ACC112 (cell line): ENCODE measurements at regions not wholly inside any gene's neighbourhood (a gene's known extent, or its start where the extent isn't known, plus 50 kb on each side); places are given as distances from the start of the nearest gene placed in this dataset.
"Not testable (repeated sequence)": the region's sequence is repeated elsewhere in the genome, so short reads cannot be mapped to it uniquely, and the experiment has no call there.

ENCODE experiments used
- H2AFZ ChIP-seq: fragments of 200-600 bp; sonication (generic); one replicate; pipeline ENCODE4 v1.6.0; 2017; ENCODE audit warnings: antibody characterized with exemption, low read length; ENCODE audit not compliant: unreplicated experiment
- H3K27ac ChIP-seq: fragments of 200-600 bp; sonication (generic); 2 replicates; pipeline ENCODE4 v1.5.1; 2014; ENCODE audit warnings: low read depth, mild to moderate bottlenecking, antibody characterized with exemption, low read length, moderate library complexity
- H3K27me3 ChIP-seq: fragments of 200-600 bp; sonication (generic); 2 replicates; pipeline ENCODE4 v1.6.1; 2014; ENCODE audit warnings: mild to moderate bottlenecking, antibody characterized with exemption, low read length, moderate library complexity, mixed read lengths; ENCODE audit not compliant: insufficient read depth
- H3K36me3 ChIP-seq: fragments of 200-600 bp; sonication (generic); 2 replicates; pipeline ENCODE4 v1.6.1; 2016; ENCODE audit warnings: mild to moderate bottlenecking, antibody characterized with exemption, low read length, moderate library complexity, mixed read lengths; ENCODE audit not compliant: insufficient read depth
- H3K4me1 ChIP-seq: fragments of 200-600 bp; sonication (generic); one replicate; pipeline ENCODE4 v1.6.1; 2016; ENCODE audit warnings: low read length, mixed read lengths; ENCODE audit not compliant: insufficient read depth, unreplicated experiment, control insufficient read depth
- H3K4me3 ChIP-seq: fragments of 200-600 bp; sonication (generic); 2 replicates; pipeline ENCODE4 v1.5.1; 2014; ENCODE audit warnings: mild to moderate bottlenecking, low read depth, low read length
- H3K79me2 ChIP-seq: fragments of 200-600 bp; sonication (generic); one replicate; pipeline ENCODE4 v1.6.0; 2016; ENCODE audit warnings: low read length; ENCODE audit not compliant: control insufficient read depth, unreplicated experiment, insufficient read depth

DNA sequence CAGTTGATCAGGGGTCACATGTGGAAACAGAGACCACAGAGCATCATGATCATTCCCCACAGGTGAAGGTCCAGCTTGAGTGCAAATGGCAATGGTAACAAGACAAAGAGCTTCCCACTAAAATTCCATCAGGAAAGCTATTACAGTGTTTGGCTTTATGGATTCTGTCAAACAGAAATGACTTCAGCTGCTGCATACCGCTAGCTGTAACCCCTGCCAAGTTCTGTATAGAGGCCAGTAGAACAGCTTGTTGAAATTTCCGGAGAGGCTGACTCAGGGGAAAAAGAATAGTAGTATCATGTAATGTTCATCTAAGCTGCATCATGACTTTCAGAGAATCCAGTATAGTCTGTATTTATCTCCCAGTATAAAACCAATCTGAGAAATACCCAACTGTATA lies 1704.7 kb downstream of the SLITRK5 start:
- no peaks in the 10 kb centered on the region for H3K36me3 ChIP-seq
- no peaks in the 10 kb centered on the region for H3K79me2 ChIP-seq
- no peaks in the 10 kb centered on the region for H3K27me3 ChIP-seq
- H3K27ac ChIP-seq = no peak overlapping the region
- H3K4me3 ChIP-seq = no peak overlapping the region
- peak overlapping the region; percentile 53 for H2AFZ ChIP-seq
- H3K4me1 ChIP-seq = peaks cover 12% of the 10 kb centered on the region

DNA sequence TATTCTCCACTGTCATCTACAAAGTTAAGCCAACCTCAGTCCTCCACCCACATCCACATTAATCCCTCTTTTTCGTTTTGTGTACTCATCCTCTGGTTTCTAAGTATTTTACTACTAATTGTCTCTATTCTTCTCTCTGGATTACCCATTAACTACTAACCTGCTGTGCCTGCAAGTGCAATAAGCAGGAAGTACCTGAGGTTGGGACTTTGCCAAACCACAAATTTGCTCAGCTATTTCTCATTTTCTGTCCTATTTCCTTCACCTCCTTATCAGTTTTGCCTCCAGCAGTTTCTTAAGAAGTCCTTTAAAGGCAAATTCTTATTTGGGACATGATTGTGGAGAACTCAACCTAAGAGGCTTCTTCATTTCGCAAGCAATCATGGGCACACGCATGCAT lies 1708.9 kb downstream of the SLITRK5 start:
- H3K4me1 ChIP-seq = peaks cover 12% of the 10 kb centered on the region
- no peak overlapping the region for H3K27ac ChIP-seq
- H3K27me3 ChIP-seq = no peaks in the 10 kb centered on the region
- no peak overlapping the region for H3K4me3 ChIP-seq
- H3K36me3 ChIP-seq = no peaks in the 10 kb centered on the region
- H2AFZ ChIP-seq = no peak overlapping the region
- no peaks in the 10 kb centered on the region for H3K79me2 ChIP-seq

DNA sequence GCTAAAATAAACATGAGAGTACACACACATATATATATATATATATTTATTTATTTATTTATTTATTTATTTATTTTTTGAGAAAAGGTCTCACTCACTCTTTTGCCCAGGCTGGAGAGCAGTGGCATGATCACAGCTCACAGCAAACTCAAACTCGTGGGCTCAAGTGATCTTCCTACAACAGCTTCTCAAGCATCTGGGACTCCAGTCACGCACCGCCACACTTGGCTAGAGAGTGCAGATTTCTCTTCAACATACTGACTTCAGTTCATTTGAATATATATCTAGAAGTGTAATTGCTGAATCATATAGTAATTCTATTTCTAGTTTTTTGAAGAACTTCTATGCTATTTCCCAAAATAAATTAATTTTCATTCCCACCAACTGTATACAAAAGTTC lies 1711.8 kb downstream of the SLITRK5 start:
- H3K27ac ChIP-seq = no peak overlapping the region
- no peaks in the 10 kb centered on the region for H3K27me3 ChIP-seq
- no peaks in the 10 kb centered on the region for H3K36me3 ChIP-seq
- H3K4me1 ChIP-seq = no peaks in the 10 kb centered on the region
- H3K4me3 ChIP-seq = no peak overlapping the region
- H2AFZ ChIP-seq = no peak overlapping the region
- no peaks in the 10 kb centered on the region for H3K79me2 ChIP-seq

DNA sequence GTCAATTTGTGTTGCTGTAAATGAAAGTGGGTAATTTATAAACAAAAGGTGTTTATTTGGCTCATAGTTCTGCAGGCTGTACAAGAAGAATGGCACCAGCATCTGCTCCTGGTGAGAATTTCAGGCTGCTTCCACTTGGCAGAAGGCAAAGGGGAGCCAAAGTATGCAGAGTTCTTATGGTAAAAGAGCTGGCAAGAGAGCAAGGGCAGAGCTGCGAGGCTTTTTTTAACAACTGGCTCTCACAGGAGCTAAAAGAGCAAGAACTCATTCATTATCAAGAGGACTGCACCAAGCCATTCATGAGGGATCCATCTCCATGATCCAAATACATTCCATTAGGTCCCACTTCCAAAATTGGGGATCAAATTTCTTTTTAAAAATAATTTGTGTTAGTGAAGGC lies 1712.7 kb downstream of the SLITRK5 start:
- Histone ChIP-seq H2AFZ (no peak overlapping the region), H3K79me2 (no peaks in the 10 kb centered on the region), H3K4me3 (no peak overlapping the region), H3K27me3 (no peaks in the 10 kb centered on the region), H3K36me3 (no peaks in the 10 kb centered on the region), H3K4me1 (no peaks in the 10 kb centered on the region), H3K27ac (no peak overlapping the region)

DNA sequence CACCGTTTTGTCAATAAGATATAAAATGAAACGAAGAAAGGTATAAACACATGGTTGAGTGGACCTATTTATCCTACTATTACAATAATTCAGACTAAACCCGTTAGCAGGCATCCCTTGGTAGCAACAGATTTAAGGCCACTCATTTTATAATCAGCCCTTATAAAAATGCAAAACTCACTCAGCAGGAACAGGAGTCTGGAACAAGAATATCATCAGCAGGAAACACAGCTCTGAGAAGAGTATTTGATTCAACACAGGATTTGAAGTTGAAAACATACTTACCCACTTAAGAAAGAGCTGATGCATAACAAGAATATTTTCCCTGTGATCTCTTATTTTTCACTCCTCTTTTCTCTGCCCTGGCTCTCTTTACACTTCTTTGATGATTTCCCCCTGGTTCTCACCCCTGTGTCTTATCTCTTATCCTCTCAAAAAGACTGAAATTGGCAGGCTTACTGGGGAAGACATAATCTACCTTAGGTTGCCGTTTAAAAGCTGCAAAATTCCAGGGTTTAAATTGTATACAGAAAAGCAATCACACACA lies 1722.7 kb downstream of the SLITRK5 start:
- Histone ChIP-seq H3K4me3 (no peak overlapping the region), H2AFZ (peak overlapping the region; percentile 66)

DNA sequence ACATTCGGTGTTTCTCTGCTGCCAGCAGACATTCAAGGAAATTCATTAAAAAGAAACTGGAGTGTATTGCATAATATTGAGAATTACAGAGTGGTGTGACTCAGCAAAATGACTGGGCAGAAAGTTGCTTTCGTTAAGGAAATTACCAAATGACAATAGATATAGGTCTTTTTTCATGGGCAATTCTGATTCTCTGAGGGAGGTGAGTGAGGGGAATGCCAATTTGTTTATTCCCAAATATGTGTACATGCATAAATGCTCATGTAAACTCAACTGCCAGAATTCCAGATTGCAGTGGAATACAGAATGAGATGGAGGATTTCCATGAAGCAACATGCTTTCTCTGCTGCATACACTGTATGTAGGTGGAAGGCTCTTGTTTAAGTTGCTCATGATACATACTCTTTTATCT lies 1730.1 kb downstream of the SLITRK5 start:
- Histone ChIP-seq H3K79me2 (no peaks in the 10 kb centered on the region), H3K27ac (peak overlapping the region; percentile 86), H3K4me1 (peaks cover 17% of the 10 kb centered on the region), H3K36me3 (no peaks in the 10 kb centered on the region), H3K27me3 (no peaks in the 10 kb centered on the region), H3K4me3 (peak overlapping the region; percentile 62), H2AFZ (peak overlapping the region; percentile 95)

More for the DNA sequence above, 1722.7 kb downstream of the SLITRK5 start:
- Histone ChIP-seq H3K36me3 (no peaks in the 10 kb centered on the region), H3K4me1 (no peaks in the 10 kb centered on the region), H3K79me2 (no peaks in the 10 kb centered on the region), H3K27ac (no peak overlapping the region), H3K27me3 (no peaks in the 10 kb centered on the region)

DNA sequence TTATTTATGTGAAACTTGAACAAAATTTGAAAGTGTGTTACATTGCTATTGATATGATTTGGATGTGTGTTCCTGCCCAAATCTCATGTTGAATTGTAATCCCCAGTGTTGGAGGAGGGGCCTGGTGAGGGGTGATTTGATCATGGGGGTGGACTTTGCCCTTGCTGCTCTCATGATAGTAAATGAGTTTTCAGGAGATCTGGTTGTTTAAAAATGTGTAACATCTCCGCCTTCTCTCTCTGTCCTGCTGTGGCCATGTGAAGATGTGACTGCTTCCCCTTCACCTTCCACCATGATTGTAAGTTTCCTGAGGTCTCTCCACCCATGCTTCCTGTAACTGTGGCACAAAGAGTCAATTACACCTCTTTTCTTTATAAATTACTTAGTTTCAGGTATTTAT lies 1731.0 kb downstream of the SLITRK5 start:
- Histone ChIP-seq H3K4me1 (peaks cover 17% of the 10 kb centered on the region), H3K27me3 (no peaks in the 10 kb centered on the region), H3K36me3 (no peaks in the 10 kb centered on the region), H2AFZ (peak overlapping the region; percentile 95), H3K27ac (peak overlapping the region; percentile 86; the same call in 1 of the 2 replicates), H3K79me2 (no peaks in the 10 kb centered on the region), H3K4me3 (no peak overlapping the region)

DNA sequence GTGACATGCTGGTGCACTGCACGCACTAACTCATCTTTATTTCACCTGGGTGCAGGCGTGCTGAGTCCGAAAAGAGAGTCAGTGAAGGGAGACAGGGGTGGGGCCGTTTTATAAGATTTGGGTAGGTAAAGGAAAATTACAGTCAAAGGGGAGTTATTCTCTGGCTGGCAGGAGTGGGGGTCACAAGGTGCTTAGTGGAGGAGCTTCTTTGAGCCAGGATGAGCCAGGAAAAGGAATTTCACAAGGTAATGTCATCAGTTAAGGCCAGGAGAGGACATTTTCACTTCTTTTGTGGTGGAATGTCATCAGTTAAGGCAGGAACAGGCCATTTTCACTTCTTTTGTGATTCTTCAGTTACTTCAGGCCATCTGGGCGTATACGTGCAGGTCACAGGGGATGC lies 1734.9 kb downstream of the SLITRK5 start:
- H2AFZ ChIP-seq, H3K4me3 ChIP-seq, H3K36me3 ChIP-seq: not testable (repeated sequence)

DNA sequence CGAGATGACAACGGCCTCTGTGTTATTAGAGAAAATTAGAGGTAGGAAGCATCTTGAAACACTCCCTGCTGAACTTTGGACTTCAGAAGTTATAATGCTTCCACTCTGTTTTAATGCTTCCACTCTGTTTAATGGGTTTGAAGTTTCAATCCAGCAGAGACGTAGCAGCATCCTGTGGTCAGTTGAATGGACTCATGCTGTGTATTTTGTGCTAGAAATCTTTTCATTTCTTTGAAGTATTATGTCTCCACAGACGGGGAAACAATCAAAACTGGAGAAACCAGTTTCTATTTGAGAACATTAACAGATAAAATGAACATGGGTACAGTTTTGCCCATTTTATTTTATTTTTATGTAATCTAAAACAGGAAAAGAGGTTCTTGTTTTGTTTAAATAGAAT lies 1736.2 kb downstream of the SLITRK5 start:
- H3K4me3 ChIP-seq = no peak overlapping the region
- no peak overlapping the region for H3K27ac ChIP-seq
- H3K4me1 ChIP-seq = no peaks in the 10 kb centered on the region
- no peaks in the 10 kb centered on the region for H3K27me3 ChIP-seq
- H2AFZ ChIP-seq = peak overlapping the region; percentile 59
- H3K79me2 ChIP-seq = no peaks in the 10 kb centered on the region
- no peaks in the 10 kb centered on the region for H3K36me3 ChIP-seq

More for the DNA sequence above, 1734.9 kb downstream of the SLITRK5 start:
- H3K27me3 ChIP-seq, H3K27ac ChIP-seq, H3K79me2 ChIP-seq, H3K4me1 ChIP-seq: not testable (repeated sequence)

DNA sequence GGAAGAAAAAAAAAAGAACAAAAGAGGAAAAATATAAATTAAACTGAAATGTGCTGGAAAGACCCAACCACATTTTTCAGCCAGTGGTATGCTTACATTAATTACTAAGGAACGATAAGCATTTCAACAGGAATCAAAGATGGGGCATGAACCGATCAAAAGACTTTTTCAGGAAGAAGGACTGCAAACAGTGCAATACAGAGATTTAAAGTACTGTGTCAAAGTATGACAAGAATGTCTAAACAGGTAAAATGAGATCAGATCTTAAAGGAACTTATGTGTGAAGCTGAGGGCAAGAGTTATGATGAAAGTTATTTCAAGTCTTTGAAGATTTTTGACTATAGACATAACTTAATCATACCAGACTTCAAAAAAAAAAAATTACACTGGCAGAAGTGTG lies 1761.8 kb downstream of the SLITRK5 start:
- Histone ChIP-seq H3K79me2 (no peaks in the 10 kb centered on the region), H3K4me1 (no peaks in the 10 kb centered on the region), H2AFZ (no peak overlapping the region), H3K4me3 (no peak overlapping the region), H3K36me3 (no peaks in the 10 kb centered on the region), H3K27me3 (no peaks in the 10 kb centered on the region), H3K27ac (no peak overlapping the region)

DNA sequence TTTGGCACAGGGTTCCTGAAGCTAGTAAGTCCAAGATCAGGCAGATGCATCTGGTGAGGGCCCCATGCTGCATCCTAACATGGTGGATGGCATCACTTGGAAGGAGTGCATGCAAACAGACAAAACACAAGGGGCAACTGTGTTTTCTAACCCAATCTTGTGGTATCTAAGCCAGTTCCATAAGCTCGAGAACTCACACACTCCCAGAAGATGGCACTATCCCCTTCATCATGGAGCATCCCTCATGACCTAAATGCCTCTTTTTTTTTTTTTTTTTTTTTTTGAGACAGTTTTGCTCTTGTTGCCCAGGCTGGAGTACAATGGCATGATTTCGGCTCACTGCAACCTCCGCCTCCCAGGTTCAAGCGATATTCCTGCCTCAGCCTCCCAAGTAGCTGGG lies 1763.5 kb downstream of the SLITRK5 start:
- not testable (repeated sequence) for H2AFZ ChIP-seq, H3K79me2 ChIP-seq, H3K27ac ChIP-seq, H3K36me3 ChIP-seq, H3K27me3 ChIP-seq, H3K4me1 ChIP-seq, H3K4me3 ChIP-seq
